Activated B cell treated with CpG ODN at 0.5 μM for 24 hours (primary cell): ENCODE measurements at regions not wholly inside any gene's neighbourhood (a gene's known extent, or its start where the extent isn't known, plus 50 kb on each side); places are given as distances from the start of the nearest gene placed in this dataset.

ENCODE experiments used
- ATAC-seq: fragments of 200-7000 bp; cut with Tn5 transposase; one replicate; pipeline ENCODE4 v1.10.0; 2021; ENCODE audit warnings: low read depth, mild to moderate bottlenecking, moderate library complexity
- CTCF ChIA-PET: fragments of 350-600 bp; sonication (Branson Sonifier 250); formaldehyde crosslinking; loops from one replicate; lab custom pipeline; 2021; ENCODE audit warnings: antibody characterized with exemption; lab: Charles Lee
- POLR2A ChIA-PET: fragments of 350-600 bp; sonication (Branson Sonifier 250); formaldehyde crosslinking; loops from one replicate; lab custom pipeline; 2021; ENCODE audit warnings: antibody characterized with exemption; lab: Charles Lee
- DNase-seq: peaks from one replicate; pipeline ENCODE4 v3.0.0; 2022
- H3K27ac Mint-ChIP-seq: one replicate; pipeline ENCODE4 v1.8.0; 2020; ENCODE audit warnings: mixed read lengths
- H3K27me3 Mint-ChIP-seq: one replicate; pipeline ENCODE4 v1.8.0; 2021; ENCODE audit warnings: mixed read lengths
- H3K36me3 Mint-ChIP-seq: one replicate; pipeline ENCODE4 v1.8.0; 2021; ENCODE audit warnings: low read depth, mixed read lengths
- H3K4me1 Mint-ChIP-seq: one replicate; pipeline ENCODE4 v1.8.0; 2021; ENCODE audit warnings: mixed read lengths
- H3K4me3 Mint-ChIP-seq: one replicate; pipeline ENCODE4 v1.8.0; 2020; ENCODE audit warnings: mild to moderate bottlenecking, mixed read lengths
- H3K9me3 Mint-ChIP-seq: one replicate; pipeline ENCODE4 v1.8.0; 2020; ENCODE audit warnings: mixed read lengths
- CTCF ChIP-seq: fragments of 200-600 bp; IDR thresholded peaks from one replicate; pipeline ENCODE4 v1.8.0; 2022; ENCODE audit warnings: antibody characterized with exemption, mild to moderate bottlenecking
- intact Hi-C: fragments of 100-400 bp; cut with micrococcal nuclease; formaldehyde crosslinking; loops from one replicate; pipeline ENCODE4 v1.15.1; 2024

- H3K27ac Mint-ChIP-seq, result no peak overlapping the region
- intact Hi-C loops, result no loop called here
- POLR2A ChIA-PET, result no interaction called here
- H3K4me3 Mint-ChIP-seq, result no peak overlapping the region
- ATAC-seq, result no peak
- peaks cover 4% of the 10 kb centered on the region for H3K9me3 Mint-ChIP-seq
- no peaks in the 10 kb centered on the region for H3K27me3 Mint-ChIP-seq
- no peaks in the 10 kb centered on the region for H3K4me1 Mint-ChIP-seq
- no peak for TF ChIP-seq CTCF
- no peaks in the 10 kb centered on the region for H3K36me3 Mint-ChIP-seq
- no peak for DNase-seq
- CTCF ChIA-PET, result no interaction called here
Observed at GRCh38 chr13:64272681-64273080, 2857.0 kb upstream of the PCDH20 start.

GRCh38 chr13:64266024-64266423, 2850.4 kb upstream of the PCDH20 start:
- DNase-seq (no peak), ATAC-seq (no peak)
- intact Hi-C loops, result no loop called here
- ChIA-PET POLR2A (no interaction called here), CTCF (no interaction called here)
- Mint-ChIP-seq H3K27ac (no peak overlapping the region), H3K4me1 (no peaks in the 10 kb centered on the region), H3K4me3 (no peak overlapping the region), H3K36me3 (no peaks in the 10 kb centered on the region), H3K9me3 (peaks cover 21% of the 10 kb centered on the region), H3K27me3 (no peaks in the 10 kb centered on the region)
- no peak for TF ChIP-seq CTCF

GRCh38 chr13:64263285-64263684, 2847.6 kb upstream of the PCDH20 start:
- CTCF ChIA-PET, result no interaction called here
- ATAC-seq, result no peak
- POLR2A ChIA-PET, result no interaction called here
- TF ChIP-seq CTCF, result no peak
- intact Hi-C loops, result no loop called here
- H3K27ac Mint-ChIP-seq, result no peak overlapping the region
- H3K4me3 Mint-ChIP-seq, result no peak overlapping the region
- H3K36me3 Mint-ChIP-seq, result no peaks in the 10 kb centered on the region
- no peaks in the 10 kb centered on the region for H3K27me3 Mint-ChIP-seq
- H3K9me3 Mint-ChIP-seq, result peaks cover 23% of the 10 kb centered on the region
- H3K4me1 Mint-ChIP-seq, result no peaks in the 10 kb centered on the region
- no peak for DNase-seq

- H3K36me3 Mint-ChIP-seq, result no peaks in the 10 kb centered on the region
- intact Hi-C loops, result no loop called here
- CTCF ChIA-PET, result no interaction called here
Observed at GRCh38 chr13:64256751-64257150, 2841.1 kb upstream of the PCDH20 start.

GRCh38 chr13:64255988-64256387, 2840.3 kb upstream of the PCDH20 start:
- ATAC-seq (no peak), DNase-seq (no peak)
- no peak for TF ChIP-seq CTCF
- Mint-ChIP-seq H3K9me3 (peaks cover 22% of the 10 kb centered on the region), H3K4me1 (no peaks in the 10 kb centered on the region), H3K4me3 (no peak overlapping the region), H3K27ac (no peak overlapping the region), H3K27me3 (no peaks in the 10 kb centered on the region), H3K36me3 (no peaks in the 10 kb centered on the region)
- intact Hi-C loops, result no loop called here
- POLR2A ChIA-PET, result no interaction called here
- CTCF ChIA-PET, result no interaction called here

More at GRCh38 chr13:64256751-64257150, 2841.1 kb upstream of the PCDH20 start:
- ATAC-seq, result no peak
- no peak overlapping the region for H3K27ac Mint-ChIP-seq
- DNase-seq, result no peak
- H3K4me3 Mint-ChIP-seq, result no peak overlapping the region
- no peaks in the 10 kb centered on the region for H3K27me3 Mint-ChIP-seq
- POLR2A ChIA-PET, result no interaction called here
- TF ChIP-seq CTCF, result no peak
- peaks cover 22% of the 10 kb centered on the region for H3K9me3 Mint-ChIP-seq
- no peaks in the 10 kb centered on the region for H3K4me1 Mint-ChIP-seq
